GM12878 (cell line): ENCODE measurements at regions not wholly inside any gene's neighbourhood (a gene's known extent, or its start where the extent isn't known, plus 50 kb on each side); places are given as distances from the start of the nearest gene placed in this dataset.

ENCODE experiments used
- ATAC-seq: fragments of 200-7000 bp; cut with Tn5 transposase; 3 replicates; pipeline ENCODE4 v1.9.1; 2020; ENCODE audit warnings: mild to moderate bottlenecking, moderate library complexity
- BruUV-seq: library from RNA; stranded (reverse); fragments of 400-500 nt; replicated peaks from 2 replicates; lab custom pipeline; 2021; lab: Mats Ljungman, UMichigan
- CTCF ChIA-PET: fragments of 300-600 bp; sonication (Branson Sonifier 250); formaldehyde crosslinking; extraction: SDS; loops from one replicate; lab custom pipeline; 2021; ENCODE audit warnings: inconsistent platforms; lab: Yijun Ruan, JAX
- POLR2A ChIA-PET: fragments of 350-600 bp; formaldehyde crosslinking; extraction: SDS; loops from one replicate; lab custom pipeline; 2021; ENCODE audit warnings: inconsistent platforms; lab: Charles Lee
- RAD21 ChIA-PET: fragments of 300-600 bp; sonication (Branson Sonifier 250); formaldehyde crosslinking; loops from one replicate; lab custom pipeline; 2023; ENCODE audit warnings: antibody characterized with exemption; ENCODE audit not compliant: unreplicated experiment; lab: Charles Lee
- SMC1A ChIA-PET: fragments of 300-600 bp; sonication (Branson Sonifier 250); formaldehyde crosslinking; loops from one replicate; lab custom pipeline; 2023; ENCODE audit not compliant: unreplicated experiment, uncharacterized antibody; lab: Charles Lee
- DNase-seq: peaks from one replicate; pipeline ENCODE4 v3.0.0-alpha.2; 2011; ENCODE audit warnings: low read depth, low spot score
- FAIRE-seq: peaks from 3 replicates; lab custom pipeline; 2011; peaks lifted over from hg19 to GRCh38; lab: Jason Lieb, UNC
- H2AFZ ChIP-seq: 2 replicates; pipeline ENCODE4 v1.6.0; 2011; ENCODE audit warnings: low read depth, low read length, control low read depth; ENCODE audit not compliant: control insufficient read depth
- H3K27ac ChIP-seq: 2 replicates; pipeline ENCODE4 v1.5.1; 2011; ENCODE audit warnings: control low read depth; ENCODE audit not compliant: control insufficient read depth, insufficient read depth
- H3K27me3 ChIP-seq, 2 experiments: replicated peaks in 1 of 2; 2 replicates each; pipeline versions ENCODE4 v1.6.0 to v1.6.1; 2011; ENCODE audit warnings: low read length in 1 of 2; ENCODE audit not compliant: control insufficient read depth in 2 of 2, insufficient read depth in 2 of 2
- H3K36me3 ChIP-seq, 2 experiments: 2 replicates each; pipeline ENCODE4 v1.5.1; 2011; ENCODE audit warnings: low read length in 1 of 2; ENCODE audit not compliant: control insufficient read depth in 2 of 2, insufficient read depth in 2 of 2
- H3K4me1 ChIP-seq: 2 replicates; pipeline ENCODE4 v1.6.1; 2011; ENCODE audit warnings: mild to moderate bottlenecking, low read length, moderate library complexity, mixed read lengths; ENCODE audit not compliant: control insufficient read depth, insufficient read depth
- H3K4me2 ChIP-seq: 2 replicates; pipeline ENCODE4 v1.6.0; 2011; ENCODE audit warnings: control low read depth; ENCODE audit not compliant: control insufficient read depth, insufficient read depth
- H3K4me3 ChIP-seq: fragments of 200-600 bp; sonication (generic); 2 replicates; pipeline ENCODE4 v1.5.1; 2016
- H3K79me2 ChIP-seq: 2 replicates; pipeline ENCODE4 v1.6.0; 2011; ENCODE audit warnings: low read length; ENCODE audit not compliant: control insufficient read depth, insufficient read depth
- H3K9ac ChIP-seq: 2 replicates; pipeline ENCODE4 v1.8.0; 2011; ENCODE audit warnings: low read length, control low read depth, mixed read lengths; ENCODE audit not compliant: control insufficient read depth, insufficient read depth
- H3K9me3 ChIP-seq: replicated peaks from 3 replicates; pipeline ENCODE4 v1.5.1; 2011; ENCODE audit warnings: mild to moderate bottlenecking, low read length; ENCODE audit not compliant: control insufficient read depth, insufficient read depth
- H4K20me1 ChIP-seq: 2 replicates; pipeline ENCODE4 v1.6.0; 2011; ENCODE audit not compliant: control insufficient read depth, insufficient read depth
- BACH1 ChIP-seq: fragments of 450-650 bp; IDR thresholded peaks from 2 replicates; pipeline ENCODE4 v1.6.1; 2017; ENCODE audit warnings: mild to moderate bottlenecking, borderline replicate concordance
- CBFB ChIP-seq: IDR thresholded peaks from 2 replicates; pipeline ENCODE4 v1.6.1; 2016; ENCODE audit warnings: antibody characterized with exemption, low read depth
- CBX5 ChIP-seq: sonication (generic); IDR thresholded peaks from 2 replicates; pipeline ENCODE4 v1.6.1; 2016; ENCODE audit warnings: low read depth, moderate library complexity, mild to moderate bottlenecking, inconsistent platforms
- CHD1 ChIP-seq: IDR thresholded peaks from 2 replicates; pipeline ENCODE4 v1.6.1; 2012; ENCODE audit warnings: low read depth, low read length, improper control_type of control experiment
- IKZF1 ChIP-seq: fragments of 450-650 bp; conservative IDR thresholded peaks from 2 replicates; pipeline ENCODE4 v1.6.1; 2017; ENCODE audit warnings: antibody characterized with exemption, mild to moderate bottlenecking
- IKZF2 ChIP-seq, 2 experiments: fragments of 450-650 bp; IDR thresholded peaks; 2 replicates each; pipeline ENCODE4 v1.6.1; 2017; ENCODE audit warnings: mild to moderate bottlenecking in 2 of 2, moderate library complexity in 2 of 2
- RAD51 ChIP-seq: fragments of 450-650 bp; IDR thresholded peaks from 2 replicates; pipeline ENCODE4 v1.6.1; 2016; ENCODE audit warnings: moderate library complexity, mild to moderate bottlenecking, inconsistent platforms
- WGBS: methylation state at CpG from one replicate; pipeline ENCODE4 v1.1.6; 2016; ENCODE audit warnings: low lambda C conversion rate; ENCODE audit not compliant: insufficient replicate concordance, insufficient coverage; ENCODE audit errors: missing lambda C conversion rate; 5-methylcytosine and 5-hydroxymethylcytosine counted together
- in situ Hi-C: fragments of 300-500 bp; cut with MboI; formaldehyde crosslinking; loops from 9 replicates; pipeline ENCODE4 v1.14.3; 2018; ENCODE audit warnings: mixed read lengths
- intact Hi-C: fragments of 100-400 bp; cut with micrococcal nuclease; formaldehyde crosslinking; loops from one replicate; pipeline ENCODE4 v1.14.2; 2022; ENCODE audit not compliant: unreplicated experiment
- TF ChIP-seq, protein P1 (sequence below): IDR thresholded peaks from 2 replicates; pipeline ENCODE4 v1.6.1; 2012; ENCODE audit warnings: improper control_type of control experiment, low read depth, low read length; ENCODE audit not compliant: insufficient replicate concordance
- TF ChIP-seq, protein P2 (sequence below): fragments of 450-650 bp; IDR thresholded peaks from 2 replicates; pipeline ENCODE4 v1.6.1; 2014; ENCODE audit warnings: mild to moderate bottlenecking
- TF ChIP-seq, protein P3 (sequence below): fragments of 450-650 bp; conservative IDR thresholded peaks from 2 replicates; pipeline ENCODE4 v1.6.1; 2017; ENCODE audit warnings: mild to moderate bottlenecking, moderate library complexity

DNA sequence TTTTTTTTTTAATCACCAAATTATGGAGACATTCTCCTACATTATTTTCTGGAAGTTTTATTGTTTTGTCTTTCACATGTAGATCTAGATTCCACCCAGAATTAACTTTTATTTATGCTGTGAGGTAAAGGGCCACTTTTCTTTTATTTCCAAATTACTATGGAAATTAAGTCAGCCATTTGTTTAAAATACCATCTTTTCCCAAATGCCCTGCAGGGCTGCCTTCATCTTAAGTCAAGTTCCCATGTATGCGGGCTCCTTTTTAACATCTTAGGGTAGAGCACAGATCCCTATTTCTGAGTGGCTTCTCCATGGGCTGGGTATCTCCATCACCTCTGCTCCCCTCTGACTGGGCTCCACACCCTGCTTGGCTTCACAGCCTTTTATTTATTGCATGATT, 348.4 kb downstream of the SOX4 start:
- ATAC-seq (no peak), DNase-seq (no peak), FAIRE-seq (no peak)
- no TSS peak for BruUV-seq
- Histone ChIP-seq H3K27me3 (no peaks in the 10 kb centered on the region), H3K4me3 (no peak overlapping the region), H3K4me2 (no peak overlapping the region), H3K36me3 (no peaks in the 10 kb centered on the region), H3K9me3 (no peaks in the 10 kb centered on the region), H2AFZ (no peak overlapping the region), H3K27ac (no peak overlapping the region), H3K9ac (no peak overlapping the region), H3K79me2 (no peaks in the 10 kb centered on the region), H4K20me1 (no peaks in the 10 kb centered on the region), H3K4me1 (no peaks in the 10 kb centered on the region)
- SMC1A ChIA-PET, result no interaction called here
- in situ Hi-C loops, result loop anchor here (25.0 kb wide), 1 partner anchor 1380 kb away; no protein-coding TSS in a partner anchor
- RAD21 ChIA-PET, result no interaction called here
- CTCF ChIA-PET, result no interaction called here
- POLR2A ChIA-PET, result no interaction called here
- WGBS, result 100% methylated on average over 1 of the region's 1 CpG
- intact Hi-C loops, result no loop called here
- TF ChIP-seq CBFB, result no peak
- TF ChIP-seq RAD51, result no peak
- no peak for TF ChIP-seq CHD1
- TF ChIP-seq CBX5, result no peak

DNA sequence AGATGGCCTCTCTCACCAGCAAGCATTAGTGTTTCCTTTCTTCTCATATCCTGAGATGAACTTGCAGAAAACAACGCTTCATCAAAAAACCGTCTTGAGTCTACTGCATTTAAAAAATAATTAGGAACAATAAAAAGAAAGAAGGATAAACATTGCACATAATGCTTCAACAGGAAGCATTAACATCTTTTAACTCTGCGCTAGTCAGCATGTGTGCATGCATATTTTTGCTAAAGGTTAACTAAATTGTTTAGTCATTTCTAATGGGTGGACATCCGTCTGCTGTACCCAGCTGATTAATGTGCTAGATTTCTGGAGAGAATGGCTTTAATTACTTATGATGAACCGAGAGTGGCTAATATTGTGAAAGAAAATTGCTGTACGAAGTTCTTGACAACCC, 349.3 kb downstream of the SOX4 start:
- FAIRE-seq, result no peak
- H4K20me1 ChIP-seq, result no peaks in the 10 kb centered on the region
- no peak for DNase-seq
- 53% methylated on average over 6 of the region's 6 CpGs for WGBS
- BruUV-seq, result no TSS peak
- no peak overlapping the region for H3K27ac ChIP-seq
- RAD21 ChIA-PET, result no interaction called here
- POLR2A ChIA-PET, result interaction anchor here (0.5 kb wide), 1 partner anchor 273 kb away, joined by 3 read pairs; no protein-coding TSS in a partner anchor
- intact Hi-C loops (no loop called here), in situ Hi-C loops (loop anchor here (25.0 kb wide), 1 partner anchor 1381 kb away; no protein-coding TSS in a partner anchor)
- H3K79me2 ChIP-seq, result no peaks in the 10 kb centered on the region
- H2AFZ ChIP-seq, result no peak overlapping the region
- CTCF ChIA-PET, result no interaction called here
- H3K4me3 ChIP-seq, result no peak overlapping the region
- no peaks in the 10 kb centered on the region for H3K27me3 ChIP-seq
- no peaks in the 10 kb centered on the region for H3K36me3 ChIP-seq
- H3K9ac ChIP-seq, result no peak overlapping the region
- no peaks in the 10 kb centered on the region for H3K4me1 ChIP-seq
- no peak for ATAC-seq
- SMC1A ChIA-PET, result interaction anchor here (1.0 to 2.0 kb wide), 2 partner anchors 12 to 59 kb away, joined by 3 to 6 read pairs; no protein-coding TSS in a partner anchor
- H3K9me3 ChIP-seq, result no peaks in the 10 kb centered on the region
- H3K4me2 ChIP-seq, result no peak overlapping the region
- no peak for TF ChIP-seq IKZF2 (IDR thresholded peaks at IDR 0.05)
- TF ChIP-seq IKZF1, result no peak
- no peak for TF ChIP-seq BACH1
- TF ChIP-seq, protein P1, sequence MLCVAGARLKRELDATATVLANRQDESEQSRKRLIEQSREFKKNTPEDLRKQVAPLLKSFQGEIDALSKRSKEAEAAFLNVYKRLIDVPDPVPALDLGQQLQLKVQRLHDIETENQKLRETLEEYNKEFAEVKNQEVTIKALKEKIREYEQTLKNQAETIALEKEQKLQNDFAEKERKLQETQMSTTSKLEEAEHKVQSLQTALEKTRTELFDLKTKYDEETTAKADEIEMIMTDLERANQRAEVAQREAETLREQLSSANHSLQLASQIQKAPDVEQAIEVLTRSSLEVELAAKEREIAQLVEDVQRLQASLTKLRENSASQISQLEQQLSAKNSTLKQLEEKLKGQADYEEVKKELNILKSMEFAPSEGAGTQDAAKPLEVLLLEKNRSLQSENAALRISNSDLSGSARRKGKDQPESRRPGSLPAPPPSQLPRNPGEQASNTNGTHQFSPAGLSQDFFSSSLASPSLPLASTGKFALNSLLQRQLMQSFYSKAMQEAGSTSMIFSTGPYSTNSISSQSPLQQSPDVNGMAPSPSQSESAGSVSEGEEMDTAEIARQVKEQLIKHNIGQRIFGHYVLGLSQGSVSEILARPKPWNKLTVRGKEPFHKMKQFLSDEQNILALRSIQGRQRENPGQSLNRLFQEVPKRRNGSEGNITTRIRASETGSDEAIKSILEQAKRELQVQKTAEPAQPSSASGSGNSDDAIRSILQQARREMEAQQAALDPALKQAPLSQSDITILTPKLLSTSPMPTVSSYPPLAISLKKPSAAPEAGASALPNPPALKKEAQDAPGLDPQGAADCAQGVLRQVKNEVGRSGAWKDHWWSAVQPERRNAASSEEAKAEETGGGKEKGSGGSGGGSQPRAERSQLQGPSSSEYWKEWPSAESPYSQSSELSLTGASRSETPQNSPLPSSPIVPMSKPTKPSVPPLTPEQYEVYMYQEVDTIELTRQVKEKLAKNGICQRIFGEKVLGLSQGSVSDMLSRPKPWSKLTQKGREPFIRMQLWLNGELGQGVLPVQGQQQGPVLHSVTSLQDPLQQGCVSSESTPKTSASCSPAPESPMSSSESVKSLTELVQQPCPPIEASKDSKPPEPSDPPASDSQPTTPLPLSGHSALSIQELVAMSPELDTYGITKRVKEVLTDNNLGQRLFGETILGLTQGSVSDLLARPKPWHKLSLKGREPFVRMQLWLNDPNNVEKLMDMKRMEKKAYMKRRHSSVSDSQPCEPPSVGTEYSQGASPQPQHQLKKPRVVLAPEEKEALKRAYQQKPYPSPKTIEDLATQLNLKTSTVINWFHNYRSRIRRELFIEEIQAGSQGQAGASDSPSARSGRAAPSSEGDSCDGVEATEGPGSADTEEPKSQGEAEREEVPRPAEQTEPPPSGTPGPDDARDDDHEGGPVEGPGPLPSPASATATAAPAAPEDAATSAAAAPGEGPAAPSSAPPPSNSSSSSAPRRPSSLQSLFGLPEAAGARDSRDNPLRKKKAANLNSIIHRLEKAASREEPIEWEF, result no peak
- TF ChIP-seq, protein P2, sequence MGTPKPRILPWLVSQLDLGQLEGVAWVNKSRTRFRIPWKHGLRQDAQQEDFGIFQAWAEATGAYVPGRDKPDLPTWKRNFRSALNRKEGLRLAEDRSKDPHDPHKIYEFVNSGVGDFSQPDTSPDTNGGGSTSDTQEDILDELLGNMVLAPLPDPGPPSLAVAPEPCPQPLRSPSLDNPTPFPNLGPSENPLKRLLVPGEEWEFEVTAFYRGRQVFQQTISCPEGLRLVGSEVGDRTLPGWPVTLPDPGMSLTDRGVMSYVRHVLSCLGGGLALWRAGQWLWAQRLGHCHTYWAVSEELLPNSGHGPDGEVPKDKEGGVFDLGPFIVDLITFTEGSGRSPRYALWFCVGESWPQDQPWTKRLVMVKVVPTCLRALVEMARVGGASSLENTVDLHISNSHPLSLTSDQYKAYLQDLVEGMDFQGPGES, result no peak
- TF ChIP-seq, protein P3, sequence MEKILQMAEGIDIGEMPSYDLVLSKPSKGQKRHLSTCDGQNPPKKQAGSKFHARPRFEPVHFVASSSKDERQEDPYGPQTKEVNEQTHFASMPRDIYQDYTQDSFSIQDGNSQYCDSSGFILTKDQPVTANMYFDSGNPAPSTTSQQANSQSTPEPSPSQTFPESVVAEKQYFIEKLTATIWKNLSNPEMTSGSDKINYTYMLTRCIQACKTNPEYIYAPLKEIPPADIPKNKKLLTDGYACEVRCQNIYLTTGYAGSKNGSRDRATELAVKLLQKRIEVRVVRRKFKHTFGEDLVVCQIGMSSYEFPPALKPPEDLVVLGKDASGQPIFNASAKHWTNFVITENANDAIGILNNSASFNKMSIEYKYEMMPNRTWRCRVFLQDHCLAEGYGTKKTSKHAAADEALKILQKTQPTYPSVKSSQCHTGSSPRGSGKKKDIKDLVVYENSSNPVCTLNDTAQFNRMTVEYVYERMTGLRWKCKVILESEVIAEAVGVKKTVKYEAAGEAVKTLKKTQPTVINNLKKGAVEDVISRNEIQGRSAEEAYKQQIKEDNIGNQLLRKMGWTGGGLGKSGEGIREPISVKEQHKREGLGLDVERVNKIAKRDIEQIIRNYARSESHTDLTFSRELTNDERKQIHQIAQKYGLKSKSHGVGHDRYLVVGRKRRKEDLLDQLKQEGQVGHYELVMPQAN, result no peak
